Kidney epithelial cell (primary cell): ENCODE measurements at regions not wholly inside any gene's neighbourhood (a gene's known extent, or its start where the extent isn't known, plus 50 kb on each side); places are given as distances from the start of the nearest gene placed in this dataset.

Experiments used
- DNase-seq: peaks from one replicate; pipeline ENCODE4 v3.0.0-alpha.2; 2010; ENCODE audit warnings: low read depth
- H3K27me3 ChIP-seq: 2 replicates; pipeline ENCODE4 v1.6.0; 2011; ENCODE audit warnings: low read length; ENCODE audit not compliant: control insufficient read depth, insufficient read depth
- H3K36me3 ChIP-seq: 2 replicates; pipeline ENCODE4 v1.5.1; 2011; ENCODE audit warnings: low read length; ENCODE audit not compliant: control insufficient read depth, insufficient read depth
- H3K4me3 ChIP-seq: 2 replicates; pipeline ENCODE4 v1.5.1; 2011; ENCODE audit warnings: low read depth, mild to moderate bottlenecking, control low read depth, low read length
- CTCF ChIP-seq: IDR thresholded peaks from 2 replicates; pipeline ENCODE4 v1.5.1; 2011; ENCODE audit warnings: mild to moderate bottlenecking, moderate library complexity, low read length, control low read depth, inconsistent platforms; ENCODE audit not compliant: insufficient read depth, poor library complexity, severe bottlenecking

GRCh38 chr4:71625005-71625404 lies 158.9 kb downstream of the GC start:
- no peaks in the 10 kb centered on the region for H3K36me3 ChIP-seq
- DNase-seq: no peak

More at GRCh38 chr4:71625005-71625404, 158.9 kb downstream of the GC start:
- no peak for TF ChIP-seq CTCF
- H3K4me3 ChIP-seq: no peak overlapping the region
- H3K27me3 ChIP-seq: no peaks in the 10 kb centered on the region
